OCI-LY1 (cell line): ENCODE measurements at regions not wholly inside any gene's neighbourhood (a gene's known extent, or its start where the extent isn't known, plus 50 kb on each side); places are given as distances from the start of the nearest gene placed in this dataset.

Experiments
- H2AFZ ChIP-seq: fragments of 200-600 bp; sonication (generic), shearing (Covaris generic); 2 replicates; pipeline ENCODE4 v1.6.0; 2014; ENCODE audit warnings: antibody characterized with exemption, mild to moderate bottlenecking, low read length
- H3F3A ChIP-seq: fragments of 200-600 bp; sonication (generic), shearing (Covaris generic); 2 replicates; pipeline ENCODE4 v1.6.0; 2014; ENCODE audit warnings: mild to moderate bottlenecking, antibody characterized with exemption, low read length, moderate library complexity; ENCODE audit not compliant: insufficient read depth
- H3K27ac ChIP-seq: fragments of 200-600 bp; sonication (generic); 2 replicates; pipeline ENCODE4 v1.5.1; 2014; ENCODE audit warnings: low read length, mixed run types, mild to moderate bottlenecking, low read depth; ENCODE audit not compliant: poor library complexity, severe bottlenecking
- H3K27me3 ChIP-seq: fragments of 200-600 bp; sonication (generic); 2 replicates; pipeline ENCODE4 v1.6.0; 2014; ENCODE audit warnings: antibody characterized with exemption, mild to moderate bottlenecking, low read length, moderate library complexity; ENCODE audit not compliant: insufficient read depth
- H3K36me3 ChIP-seq: fragments of 200-600 bp; sonication (generic); 2 replicates; pipeline ENCODE4 v1.6.1; 2014; ENCODE audit warnings: mild to moderate bottlenecking, antibody characterized with exemption, low read length, moderate library complexity, mixed read lengths; ENCODE audit not compliant: insufficient read depth
- H3K4me1 ChIP-seq: fragments of 200-600 bp; sonication (generic); 2 replicates; pipeline ENCODE4 v1.5.1; 2014; ENCODE audit warnings: mild to moderate bottlenecking, low read length, moderate library complexity; ENCODE audit not compliant: insufficient read depth, severe bottlenecking
- H3K4me2 ChIP-seq: fragments of 200-600 bp; sonication (generic), shearing (Covaris generic); 2 replicates; pipeline ENCODE4 v1.6.1; 2014; ENCODE audit warnings: low read length
- H3K4me3 ChIP-seq: fragments of 200-600 bp; sonication (generic); 2 replicates; pipeline ENCODE4 v1.5.1; 2014; ENCODE audit warnings: low read length, low read depth, mild to moderate bottlenecking, mixed read lengths; ENCODE audit not compliant: poor library complexity, severe bottlenecking
- H3K79me2 ChIP-seq: fragments of 200-600 bp; shearing (Covaris generic); 2 replicates; pipeline ENCODE4 v1.6.1; 2016; ENCODE audit warnings: mixed run types, low read length, mixed read lengths; ENCODE audit not compliant: insufficient read depth
- H3K9ac ChIP-seq: fragments of 200-600 bp; sonication (generic), shearing (Covaris generic); 2 replicates; pipeline ENCODE4 v1.6.1; 2014; ENCODE audit warnings: mild to moderate bottlenecking, low read length, mixed read lengths
- H3K9me2 ChIP-seq: fragments of 200-600 bp; sonication (generic), shearing (Covaris generic); 2 replicates; pipeline ENCODE4 v1.6.1; 2014; ENCODE audit warnings: low read depth, mild to moderate bottlenecking, low read length, mixed read lengths
- H3K9me3 ChIP-seq: fragments of 200-600 bp; shearing (Covaris generic); 2 replicates; pipeline ENCODE4 v1.6.1; 2014; ENCODE audit warnings: low read length, mixed read lengths
- H4K20me1 ChIP-seq: fragments of 200-600 bp; sonication (generic), shearing (Covaris generic); 2 replicates; pipeline ENCODE4 v1.6.0; 2016; ENCODE audit warnings: mild to moderate bottlenecking, low read length; ENCODE audit not compliant: insufficient read depth
- EZH2 ChIP-seq: fragments of 200-600 bp; sonication (generic), shearing (Covaris generic); IDR thresholded peaks from 2 replicates; pipeline ENCODE4 v1.8.0; 2017; ENCODE audit warnings: borderline replicate concordance, mixed run types, mild to moderate bottlenecking, antibody characterized with exemption, low read length, moderate library complexity, mixed read lengths
- TF ChIP-seq, protein P1 (sequence below): fragments of 200-600 bp; sonication (generic), shearing (Covaris generic); IDR thresholded peaks from 2 replicates; pipeline ENCODE4 v1.5.1; 2017; ENCODE audit warnings: mild to moderate bottlenecking, antibody characterized with exemption, low read length, moderate library complexity, mixed read lengths

- Histone ChIP-seq H3K9me3 (no peaks in the 10 kb centered on the region), H2AFZ (no peak overlapping the region), H3F3A (no peaks in the 10 kb centered on the region), H3K4me3 (no peak overlapping the region), H3K79me2 (no peaks in the 10 kb centered on the region), H4K20me1 (no peaks in the 10 kb centered on the region), H3K27me3 (no peaks in the 10 kb centered on the region), H3K4me2 (no peak overlapping the region), H3K36me3 (no peaks in the 10 kb centered on the region), H3K27ac (no peak overlapping the region), H3K9ac (no peak overlapping the region), H3K4me1 (no peaks in the 10 kb centered on the region), H3K9me2 (no peaks in the 10 kb centered on the region)
- TF ChIP-seq, protein P1, sequence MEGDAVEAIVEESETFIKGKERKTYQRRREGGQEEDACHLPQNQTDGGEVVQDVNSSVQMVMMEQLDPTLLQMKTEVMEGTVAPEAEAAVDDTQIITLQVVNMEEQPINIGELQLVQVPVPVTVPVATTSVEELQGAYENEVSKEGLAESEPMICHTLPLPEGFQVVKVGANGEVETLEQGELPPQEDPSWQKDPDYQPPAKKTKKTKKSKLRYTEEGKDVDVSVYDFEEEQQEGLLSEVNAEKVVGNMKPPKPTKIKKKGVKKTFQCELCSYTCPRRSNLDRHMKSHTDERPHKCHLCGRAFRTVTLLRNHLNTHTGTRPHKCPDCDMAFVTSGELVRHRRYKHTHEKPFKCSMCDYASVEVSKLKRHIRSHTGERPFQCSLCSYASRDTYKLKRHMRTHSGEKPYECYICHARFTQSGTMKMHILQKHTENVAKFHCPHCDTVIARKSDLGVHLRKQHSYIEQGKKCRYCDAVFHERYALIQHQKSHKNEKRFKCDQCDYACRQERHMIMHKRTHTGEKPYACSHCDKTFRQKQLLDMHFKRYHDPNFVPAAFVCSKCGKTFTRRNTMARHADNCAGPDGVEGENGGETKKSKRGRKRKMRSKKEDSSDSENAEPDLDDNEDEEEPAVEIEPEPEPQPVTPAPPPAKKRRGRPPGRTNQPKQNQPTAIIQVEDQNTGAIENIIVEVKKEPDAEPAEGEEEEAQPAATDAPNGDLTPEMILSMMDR, result no peak
- TF ChIP-seq EZH2, result no peak
Observed at GRCh38 chr6:16950302-16950701, 151.5 kb upstream of the STMND1 start.

GRCh38 chr6:16949716-16950115, 152.1 kb upstream of the STMND1 start:
- Histone ChIP-seq H3K9ac (no peak overlapping the region), H3F3A (no peaks in the 10 kb centered on the region), H3K9me3 (no peaks in the 10 kb centered on the region), H3K4me1 (no peaks in the 10 kb centered on the region), H3K36me3 (no peaks in the 10 kb centered on the region), H4K20me1 (no peaks in the 10 kb centered on the region), H3K4me2 (no peak overlapping the region), H3K9me2 (no peaks in the 10 kb centered on the region), H3K4me3 (no peak overlapping the region), H3K27me3 (no peaks in the 10 kb centered on the region), H3K27ac (no peak overlapping the region), H2AFZ (no peak overlapping the region), H3K79me2 (no peaks in the 10 kb centered on the region)
- TF ChIP-seq EZH2, result no peak
- TF ChIP-seq, protein P1, result no peak

- H3F3A ChIP-seq, result no peaks in the 10 kb centered on the region
- H3K9me3 ChIP-seq, result no peaks in the 10 kb centered on the region
- no peak overlapping the region for H3K9ac ChIP-seq
- no peak overlapping the region for H2AFZ ChIP-seq
- H3K4me1 ChIP-seq, result no peaks in the 10 kb centered on the region
- no peak overlapping the region for H3K27ac ChIP-seq
- H4K20me1 ChIP-seq, result no peaks in the 10 kb centered on the region
- no peaks in the 10 kb centered on the region for H3K36me3 ChIP-seq
- no peaks in the 10 kb centered on the region for H3K79me2 ChIP-seq
- no peaks in the 10 kb centered on the region for H3K9me2 ChIP-seq
- no peak for TF ChIP-seq EZH2
- TF ChIP-seq, protein P1, result no peak
- no peak overlapping the region for H3K4me3 ChIP-seq
- H3K4me2 ChIP-seq, result no peak overlapping the region
- no peaks in the 10 kb centered on the region for H3K27me3 ChIP-seq
Observed at GRCh38 chr6:16948396-16948795, 153.5 kb upstream of the STMND1 start.
